ENCODE measurements at regions not wholly inside any gene's neighbourhood (a gene's known extent, or its start where the extent isn't known, plus 50 kb on each side); places are given as distances from the start of the nearest gene placed in this dataset.
"Not testable (repeated sequence)": the region's sequence is repeated elsewhere in the genome, so short reads cannot be mapped to it uniquely, and the experiment has no call there.

DNA sequence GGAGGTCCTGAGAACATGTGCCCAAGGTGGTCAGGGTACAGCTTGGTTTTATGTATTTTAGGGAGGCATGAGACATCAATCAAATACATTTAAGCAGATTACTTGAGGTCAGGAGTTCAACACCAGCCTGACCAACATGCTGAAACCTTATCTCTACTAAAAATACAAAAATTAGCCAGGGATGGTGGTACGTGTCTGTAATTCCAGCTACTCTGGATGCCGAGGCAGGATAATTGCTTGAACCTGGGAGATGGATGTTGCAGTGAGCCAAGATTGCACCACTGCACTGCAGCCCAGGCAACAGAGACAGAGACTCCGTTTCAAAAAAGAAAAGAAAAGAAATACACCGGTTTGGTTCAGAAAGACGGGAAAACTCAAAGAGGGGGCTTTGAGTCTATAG is 165.9 kb upstream of the ADAMTS19 start:
- H3K27me3 ChIP-seq (ENCODE audit: control insufficient read depth in 2 of 2, insufficient read depth in 2 of 2, low read length in 2 of 2); H3K9ac ChIP-seq (ENCODE audit: low read depth in 1 of 2, low read length in 2 of 2); H3K36me3 ChIP-seq (ENCODE audit: control insufficient read depth in 2 of 2, insufficient read depth in 2 of 2, low read length in 2 of 2); H3K4me3 ChIP-seq (ENCODE audit: low read length in 2 of 2); H3K27ac ChIP-seq (ENCODE audit: low read depth in 2 of 2, low read length in 2 of 2); H3K9me3 ChIP-seq (ENCODE audit: control insufficient read depth in 2 of 2, low read length in 2 of 2); H3K4me1 ChIP-seq (ENCODE audit: control insufficient read depth in 2 of 2, insufficient read depth in 2 of 2, low read length in 2 of 2): not testable (repeated sequence)

DNA sequence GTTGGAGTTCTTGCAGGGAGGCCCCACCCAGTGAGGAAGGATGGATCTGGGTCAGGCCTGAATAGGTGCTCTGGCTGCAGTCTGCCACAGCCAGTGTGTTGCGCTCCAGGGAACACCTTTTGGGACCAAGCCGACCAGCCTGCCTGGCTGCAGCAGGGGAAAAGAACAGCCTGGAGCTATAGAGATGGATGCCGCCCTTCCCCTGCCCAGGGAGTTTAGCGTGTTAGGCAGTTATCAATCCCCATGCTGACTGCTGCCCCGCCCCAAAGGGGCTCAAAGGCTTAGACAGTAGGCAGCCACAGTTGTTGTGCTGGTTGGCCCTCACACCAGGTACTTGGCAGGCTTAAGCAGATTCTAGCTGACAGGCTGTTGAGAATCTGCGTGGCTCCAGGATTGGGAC is 153.4 kb upstream of the ADAMTS19 start:
- H3K4me1 ChIP-seq (ENCODE audit: control insufficient read depth in 2 of 2, insufficient read depth in 2 of 2, low read length in 2 of 2) = no peaks in the 10 kb centered on the region
- H3K9ac ChIP-seq (ENCODE audit: low read depth in 1 of 2, low read length in 2 of 2) = no peak overlapping the region
- H3K27ac ChIP-seq (ENCODE audit: low read depth in 2 of 2, low read length in 2 of 2) = no peak overlapping the region
- no peaks in the 10 kb centered on the region for H3K36me3 ChIP-seq (ENCODE audit: control insufficient read depth in 2 of 2, insufficient read depth in 2 of 2, low read length in 2 of 2)
- H3K27me3 ChIP-seq (ENCODE audit: control insufficient read depth in 2 of 2, insufficient read depth in 2 of 2, low read length in 2 of 2) = no peaks in the 10 kb centered on the region
- peaks cover 0 to 3% of the 10 kb centered on the region in 2 donors for H3K9me3 ChIP-seq (ENCODE audit: control insufficient read depth in 2 of 2, low read length in 2 of 2)
- no peak overlapping the region for H3K4me3 ChIP-seq (ENCODE audit: low read length in 2 of 2)

DNA sequence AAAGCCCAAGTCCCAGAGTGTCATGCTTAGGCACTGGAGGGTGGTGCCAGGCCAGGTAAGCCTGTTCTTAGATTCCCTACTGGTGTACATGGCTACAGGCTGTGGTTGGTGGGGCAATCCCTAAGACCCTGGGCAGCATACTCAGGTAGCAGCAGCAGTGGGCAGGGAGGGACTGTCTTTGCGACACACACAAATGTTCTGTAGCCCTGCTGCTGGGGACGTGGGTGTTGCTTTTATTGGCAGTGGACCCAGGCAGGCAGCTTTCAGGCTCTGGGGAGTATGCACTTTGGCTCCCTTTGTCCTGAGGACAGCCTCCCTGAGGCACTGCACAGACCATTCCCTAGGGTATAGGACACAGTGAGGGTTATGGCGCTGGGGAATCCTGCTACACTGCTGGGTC is 137.1 kb upstream of the ADAMTS19 start:
- no peaks in the 10 kb centered on the region for H3K36me3 ChIP-seq (ENCODE audit: control insufficient read depth in 2 of 2, insufficient read depth in 2 of 2, low read length in 2 of 2)

DNA sequence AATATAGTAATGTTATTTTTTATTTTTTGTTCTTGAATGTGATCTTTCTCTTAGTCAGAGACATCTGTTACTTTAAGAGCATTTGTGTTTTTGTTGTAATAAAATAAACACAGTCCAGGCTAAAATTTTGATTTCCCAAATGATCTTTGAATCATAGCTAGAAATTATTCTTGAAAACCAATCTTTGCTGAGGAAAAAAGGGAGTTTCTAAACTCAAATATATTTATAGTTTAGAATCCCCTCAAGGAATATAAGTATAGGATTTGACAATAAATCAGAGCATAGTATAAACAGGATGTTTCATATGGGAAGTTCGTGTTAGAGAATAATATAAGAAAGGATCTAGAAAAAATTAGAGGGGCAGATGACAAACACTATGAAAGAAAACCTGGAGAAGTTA is 118.8 kb upstream of the ADAMTS19 start:
- Histone ChIP-seq H3K4me3 (ENCODE audit: low read length in 2 of 2) (no peak overlapping the region), H3K4me1 (ENCODE audit: control insufficient read depth in 2 of 2, insufficient read depth in 2 of 2, low read length in 2 of 2) (no peaks in the 10 kb centered on the region), H3K27me3 (ENCODE audit: control insufficient read depth in 2 of 2, insufficient read depth in 2 of 2, low read length in 2 of 2) (no peaks in the 10 kb centered on the region), H3K36me3 (ENCODE audit: control insufficient read depth in 2 of 2, insufficient read depth in 2 of 2, low read length in 2 of 2) (no peaks in the 10 kb centered on the region), H3K27ac (ENCODE audit: low read depth in 2 of 2, low read length in 2 of 2) (no peak overlapping the region), H3K9me3 (ENCODE audit: control insufficient read depth in 2 of 2, low read length in 2 of 2) (no peaks in the 10 kb centered on the region), H3K9ac (ENCODE audit: low read depth in 1 of 2, low read length in 2 of 2) (no peak overlapping the region)

More for the DNA sequence above, 137.1 kb upstream of the ADAMTS19 start:
- Histone ChIP-seq H3K27me3 (ENCODE audit: control insufficient read depth in 2 of 2, insufficient read depth in 2 of 2, low read length in 2 of 2) (no peaks in the 10 kb centered on the region), H3K4me3 (ENCODE audit: low read length in 2 of 2) (no peak overlapping the region), H3K27ac (ENCODE audit: low read depth in 2 of 2, low read length in 2 of 2) (no peak overlapping the region), H3K9me3 (ENCODE audit: control insufficient read depth in 2 of 2, low read length in 2 of 2) (no peaks in the 10 kb centered on the region), H3K9ac (ENCODE audit: low read depth in 1 of 2, low read length in 2 of 2) (no peak overlapping the region), H3K4me1 (ENCODE audit: control insufficient read depth in 2 of 2, insufficient read depth in 2 of 2, low read length in 2 of 2) (no peaks in the 10 kb centered on the region)

DNA sequence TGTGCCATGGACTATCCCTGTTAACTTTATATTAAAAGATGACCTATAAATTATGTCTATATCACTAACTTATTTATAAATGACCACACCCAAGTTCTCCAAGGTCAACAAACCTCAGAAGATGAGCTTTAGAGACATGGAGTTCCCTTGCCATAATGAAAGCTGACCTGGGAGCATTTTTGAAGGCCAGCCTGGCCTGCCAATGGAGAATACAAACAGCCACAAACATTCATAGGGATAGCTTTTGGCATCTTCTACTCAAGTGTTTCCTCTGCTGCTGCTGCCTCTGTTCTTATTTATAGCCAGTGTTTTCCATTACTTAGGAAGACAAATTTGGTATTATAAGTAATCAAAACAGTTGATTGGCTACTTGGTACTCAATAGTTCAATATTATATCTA is 117.3 kb upstream of the ADAMTS19 start:
- Histone ChIP-seq H3K4me3 (ENCODE audit: low read length in 2 of 2) (no peak overlapping the region), H3K27ac (ENCODE audit: low read depth in 2 of 2, low read length in 2 of 2) (no peak overlapping the region), H3K4me1 (ENCODE audit: control insufficient read depth in 2 of 2, insufficient read depth in 2 of 2, low read length in 2 of 2) (no peaks in the 10 kb centered on the region), H3K9ac (ENCODE audit: low read depth in 1 of 2, low read length in 2 of 2) (no peak overlapping the region), H3K36me3 (ENCODE audit: control insufficient read depth in 2 of 2, insufficient read depth in 2 of 2, low read length in 2 of 2) (no peaks in the 10 kb centered on the region), H3K9me3 (ENCODE audit: control insufficient read depth in 2 of 2, low read length in 2 of 2) (no peaks in the 10 kb centered on the region), H3K27me3 (ENCODE audit: control insufficient read depth in 2 of 2, insufficient read depth in 2 of 2, low read length in 2 of 2) (no peaks in the 10 kb centered on the region)

DNA sequence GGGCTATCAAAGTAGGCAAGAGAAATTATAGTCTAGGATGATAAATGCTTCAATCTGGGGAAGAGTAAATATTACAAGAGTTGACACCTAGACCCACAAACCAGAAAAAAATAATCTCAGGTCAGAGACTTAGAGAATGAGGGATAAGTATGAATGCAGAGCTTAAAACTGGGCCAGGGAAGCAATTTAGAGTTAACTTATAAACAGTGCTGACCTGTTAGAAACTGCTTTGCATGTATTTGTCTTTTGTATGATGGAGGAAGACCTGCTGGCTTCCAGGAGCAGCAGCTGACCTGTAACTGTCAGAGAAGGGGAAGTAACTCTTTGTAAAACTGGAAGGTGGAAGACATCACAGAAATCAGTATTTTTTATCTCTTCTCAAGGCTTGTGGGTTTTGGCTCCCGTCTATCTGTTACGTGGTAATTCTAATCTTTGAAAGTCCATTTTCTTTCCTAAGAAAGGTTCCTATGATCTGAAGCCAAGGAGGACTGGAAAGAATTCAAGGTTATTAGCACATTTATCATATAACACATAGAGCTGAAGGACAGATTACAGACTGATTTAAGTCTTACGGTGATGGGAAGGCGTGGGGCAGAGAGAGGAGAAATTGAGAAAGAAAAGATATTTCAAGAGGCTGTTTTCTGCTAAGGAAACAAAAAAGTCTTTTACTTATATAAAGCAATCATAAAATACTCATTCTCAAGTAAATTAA is 114.7 kb upstream of the ADAMTS19 start:
- Histone ChIP-seq H3K9me3 (ENCODE audit: control insufficient read depth in 2 of 2, low read length in 2 of 2) (no peaks in the 10 kb centered on the region), H3K9ac (ENCODE audit: low read depth in 1 of 2, low read length in 2 of 2) (no peak overlapping the region), H3K27ac (ENCODE audit: low read depth in 2 of 2, low read length in 2 of 2) (no peak overlapping the region), H3K4me1 (ENCODE audit: control insufficient read depth in 2 of 2, insufficient read depth in 2 of 2, low read length in 2 of 2) (no peaks in the 10 kb centered on the region), H3K4me3 (ENCODE audit: low read length in 2 of 2) (no peak overlapping the region), H3K36me3 (ENCODE audit: control insufficient read depth in 2 of 2, insufficient read depth in 2 of 2, low read length in 2 of 2) (no peaks in the 10 kb centered on the region), H3K27me3 (ENCODE audit: control insufficient read depth in 2 of 2, insufficient read depth in 2 of 2, low read length in 2 of 2) (no peaks in the 10 kb centered on the region)

DNA sequence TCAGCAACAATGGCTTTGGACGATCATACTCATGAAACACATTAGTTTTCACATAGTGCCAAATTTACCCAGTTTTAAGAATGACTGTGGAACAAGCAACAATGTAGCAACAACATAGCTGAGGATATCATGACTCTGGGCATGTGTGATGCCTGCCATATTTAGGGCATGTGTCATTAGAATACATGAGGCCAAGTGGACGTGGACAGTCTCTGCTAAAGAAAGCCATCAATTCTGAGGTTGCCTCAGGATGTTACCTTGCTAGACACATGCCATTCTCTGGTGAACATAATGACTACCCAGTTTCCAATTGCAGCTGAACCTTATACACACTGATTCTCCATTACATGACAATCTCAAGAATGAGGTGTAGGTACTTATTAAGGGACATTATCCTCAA is 103.3 kb upstream of the ADAMTS19 start:
- Histone ChIP-seq H3K4me1 (ENCODE audit: control insufficient read depth in 2 of 2, insufficient read depth in 2 of 2, low read length in 2 of 2) (no peaks in the 10 kb centered on the region), H3K9ac (ENCODE audit: low read depth in 1 of 2, low read length in 2 of 2) (no peak overlapping the region), H3K4me3 (ENCODE audit: low read length in 2 of 2) (no peak overlapping the region), H3K27ac (ENCODE audit: low read depth in 2 of 2, low read length in 2 of 2) (no peak overlapping the region), H3K9me3 (ENCODE audit: control insufficient read depth in 2 of 2, low read length in 2 of 2) (no peaks in the 10 kb centered on the region), H3K27me3 (ENCODE audit: control insufficient read depth in 2 of 2, insufficient read depth in 2 of 2, low read length in 2 of 2) (no peaks in the 10 kb centered on the region), H3K36me3 (ENCODE audit: control insufficient read depth in 2 of 2, insufficient read depth in 2 of 2, low read length in 2 of 2) (no peaks in the 10 kb centered on the region)

DNA sequence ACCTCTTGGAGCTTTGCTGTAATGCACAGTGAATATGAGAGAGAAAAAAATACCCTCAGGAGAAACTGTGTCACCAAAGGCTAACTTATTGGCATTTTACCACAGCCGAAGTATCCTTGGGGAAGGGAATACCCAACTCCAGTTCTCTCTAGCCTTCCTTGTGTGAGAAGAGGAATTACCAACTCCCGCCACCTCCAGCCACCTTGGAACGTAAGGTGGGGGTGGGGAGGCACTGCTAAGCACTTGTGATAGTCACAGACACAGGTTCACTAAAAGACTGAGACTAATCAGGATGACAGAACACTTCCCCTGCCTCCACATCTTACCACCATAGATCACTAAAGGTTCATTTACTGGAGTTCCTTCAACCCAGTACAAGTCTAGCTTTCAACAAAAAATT is 102.0 kb upstream of the ADAMTS19 start:
- H3K27ac ChIP-seq (ENCODE audit: low read depth in 2 of 2, low read length in 2 of 2) = no peak overlapping the region

DNA sequence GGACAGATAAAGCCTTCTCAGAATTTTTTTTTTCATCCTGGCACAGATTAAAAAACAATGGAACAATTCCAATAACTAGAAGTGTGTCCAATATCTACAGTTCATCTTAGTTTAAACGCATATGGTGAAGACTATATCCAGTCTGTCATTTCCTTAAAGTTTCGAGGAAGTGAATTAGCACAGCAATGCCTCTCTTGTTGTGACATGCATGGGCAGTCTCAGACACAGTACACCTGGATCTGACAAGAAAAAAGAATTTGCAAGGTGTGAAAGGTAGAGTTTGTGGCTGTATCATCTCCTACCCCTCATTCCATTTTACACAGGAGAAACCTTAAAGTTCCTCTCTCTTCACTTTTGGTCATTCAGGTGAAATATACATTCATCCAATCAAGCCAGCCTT is 100.6 kb upstream of the ADAMTS19 start:
- no peak overlapping the region for H3K4me3 ChIP-seq (ENCODE audit: low read length in 2 of 2)
- H3K27ac ChIP-seq (ENCODE audit: low read depth in 2 of 2, low read length in 2 of 2) = no peak overlapping the region
- no peaks in the 10 kb centered on the region for H3K36me3 ChIP-seq (ENCODE audit: control insufficient read depth in 2 of 2, insufficient read depth in 2 of 2, low read length in 2 of 2)
- H3K9ac ChIP-seq (ENCODE audit: low read depth in 1 of 2, low read length in 2 of 2) = no peak overlapping the region
- H3K9me3 ChIP-seq (ENCODE audit: control insufficient read depth in 2 of 2, low read length in 2 of 2) = no peaks in the 10 kb centered on the region
- H3K4me1 ChIP-seq (ENCODE audit: control insufficient read depth in 2 of 2, insufficient read depth in 2 of 2, low read length in 2 of 2) = no peaks in the 10 kb centered on the region
- no peaks in the 10 kb centered on the region for H3K27me3 ChIP-seq (ENCODE audit: control insufficient read depth in 2 of 2, insufficient read depth in 2 of 2, low read length in 2 of 2)

More for the DNA sequence above, 102.0 kb upstream of the ADAMTS19 start:
- Histone ChIP-seq H3K4me1 (ENCODE audit: control insufficient read depth in 2 of 2, insufficient read depth in 2 of 2, low read length in 2 of 2) (no peaks in the 10 kb centered on the region), H3K9ac (ENCODE audit: low read depth in 1 of 2, low read length in 2 of 2) (no peak overlapping the region), H3K36me3 (ENCODE audit: control insufficient read depth in 2 of 2, insufficient read depth in 2 of 2, low read length in 2 of 2) (no peaks in the 10 kb centered on the region), H3K4me3 (ENCODE audit: low read length in 2 of 2) (no peak overlapping the region), H3K9me3 (ENCODE audit: control insufficient read depth in 2 of 2, low read length in 2 of 2) (no peaks in the 10 kb centered on the region), H3K27me3 (ENCODE audit: control insufficient read depth in 2 of 2, insufficient read depth in 2 of 2, low read length in 2 of 2) (no peaks in the 10 kb centered on the region)

DNA sequence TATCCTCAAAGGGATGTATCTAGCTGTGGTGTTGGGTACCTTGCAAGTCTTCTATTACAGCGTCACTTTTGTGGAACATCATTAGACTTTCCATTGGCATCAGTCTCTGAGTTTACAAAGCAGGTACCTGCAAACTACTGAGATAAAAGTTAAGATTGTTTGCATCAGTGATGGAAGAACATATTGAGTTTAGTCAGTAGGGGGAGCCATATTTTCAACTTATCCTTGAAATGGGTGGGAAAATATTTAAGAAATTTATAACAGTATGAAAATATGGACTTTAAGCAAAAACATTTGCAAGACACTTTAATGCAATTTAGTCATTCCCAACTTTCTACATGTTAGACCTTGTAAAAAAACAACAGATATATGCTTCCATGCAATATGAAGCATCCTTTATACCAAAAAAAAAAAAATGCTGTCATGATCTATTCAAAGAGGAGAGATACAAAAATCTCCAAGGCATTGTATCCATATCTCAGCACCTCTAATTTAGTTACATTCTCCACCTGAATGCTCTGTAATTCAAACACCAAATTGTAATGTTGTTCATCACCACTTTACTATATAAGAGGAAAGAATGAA is 98.6 kb upstream of the ADAMTS19 start:
- no peak overlapping the region for H3K4me3 ChIP-seq (ENCODE audit: low read length in 2 of 2)
- H3K4me1 ChIP-seq (ENCODE audit: control insufficient read depth in 2 of 2, insufficient read depth in 2 of 2, low read length in 2 of 2) = no peaks in the 10 kb centered on the region
- no peak overlapping the region for H3K9ac ChIP-seq (ENCODE audit: low read depth in 1 of 2, low read length in 2 of 2)
- H3K27me3 ChIP-seq (ENCODE audit: control insufficient read depth in 2 of 2, insufficient read depth in 2 of 2, low read length in 2 of 2) = no peaks in the 10 kb centered on the region
- no peaks in the 10 kb centered on the region for H3K9me3 ChIP-seq (ENCODE audit: control insufficient read depth in 2 of 2, low read length in 2 of 2)
- no peak overlapping the region for H3K27ac ChIP-seq (ENCODE audit: low read depth in 2 of 2, low read length in 2 of 2)
- H3K36me3 ChIP-seq (ENCODE audit: control insufficient read depth in 2 of 2, insufficient read depth in 2 of 2, low read length in 2 of 2) = no peaks in the 10 kb centered on the region
